IMR-90 (cell line): ENCODE measurements at regions not wholly inside any gene's neighbourhood (a gene's known extent, or its start where the extent isn't known, plus 50 kb on each side); places are given as distances from the start of the nearest gene placed in this dataset.

ENCODE experiments used
- ATAC-seq: fragments of 200-7000 bp; cut with Tn5 transposase; 2 replicates; pipeline ENCODE4 v1.9.1; 2020; ENCODE audit warnings: low read depth, mild to moderate bottlenecking, moderate library complexity
- BruUV-seq: library from RNA; stranded (reverse); fragments of 400-500 nt; replicated peaks from 2 replicates; lab custom pipeline; 2021; lab: Mats Ljungman, UMichigan
- CTCF ChIA-PET: fragments of 300-600 bp; formaldehyde crosslinking; extraction: SDS; loops from one replicate; lab custom pipeline; 2021; ENCODE audit warnings: antibody characterized with exemption; lab: Yijun Ruan, JAX
- POLR2A ChIA-PET: fragments of 300-600 bp; sonication (Branson Sonifier 250); formaldehyde crosslinking; loops from one replicate; lab custom pipeline; 2022; ENCODE audit warnings: antibody characterized with exemption; ENCODE audit not compliant: unreplicated experiment; lab: Charles Lee
- DNase-seq: peaks from one replicate; pipeline ENCODE4 v3.0.0; 2013
- H2AFZ ChIP-seq: replicated peaks from 2 replicates; pipeline ENCODE3; 2013; ENCODE audit warnings: low read length, mild to moderate bottlenecking; ENCODE audit not compliant: poor library complexity
- H2AK5ac ChIP-seq: 2 replicates; pipeline ENCODE4 v1.6.1; 2013; ENCODE audit warnings: low read depth, low read length, inconsistent platforms
- H2AK9ac ChIP-seq: replicated peaks from 2 replicates; pipeline ENCODE3; 2013; ENCODE audit warnings: mild to moderate bottlenecking, low read depth, low read length, moderate library complexity; ENCODE audit not compliant: poor library complexity
- H2BK120ac ChIP-seq: 2 replicates; pipeline ENCODE4 v1.6.1; 2013; ENCODE audit warnings: low read depth, low read length, inconsistent platforms
- H2BK15ac ChIP-seq: 3 replicates; pipeline ENCODE4 v1.6.1; 2013; ENCODE audit warnings: low read depth, low read length, inconsistent platforms
- H2BK20ac ChIP-seq: 2 replicates; pipeline ENCODE4 v1.6.1; 2013; ENCODE audit warnings: low read depth, mild to moderate bottlenecking, inconsistent platforms, low read length, moderate library complexity
- H2BK5ac ChIP-seq: 2 replicates; pipeline ENCODE4 v1.6.1; 2013; ENCODE audit warnings: mild to moderate bottlenecking, low read depth, low read length, inconsistent platforms; ENCODE audit not compliant: poor library complexity, severe bottlenecking
- H3K14ac ChIP-seq: replicated peaks from 2 replicates; pipeline ENCODE4 v1.6.1; 2013; ENCODE audit warnings: low read depth, low read length, inconsistent platforms
- H3K18ac ChIP-seq: 2 replicates; pipeline ENCODE4 v1.6.1; 2013; ENCODE audit warnings: low read depth, low read length, control low read depth
- H3K23ac ChIP-seq: 2 replicates; pipeline ENCODE4 v1.6.1; 2013; ENCODE audit warnings: low read depth, low read length, inconsistent platforms
- H3K27ac ChIP-seq: 2 replicates; pipeline ENCODE4 v1.5.1; 2013; ENCODE audit warnings: mild to moderate bottlenecking, control low read depth, low read length; ENCODE audit not compliant: insufficient read depth
- H3K27me3 ChIP-seq: 2 replicates; pipeline ENCODE4 v1.6.1; 2013; ENCODE audit warnings: low read length; ENCODE audit not compliant: control insufficient read depth, insufficient read depth
- H3K36me3 ChIP-seq: 2 replicates; pipeline ENCODE4 v1.6.1; 2013; ENCODE audit warnings: low read length, mixed read lengths; ENCODE audit not compliant: control insufficient read depth, insufficient read depth
- H3K4ac ChIP-seq: 2 replicates; pipeline ENCODE4 v1.6.1; 2013; ENCODE audit warnings: low read depth, low read length, inconsistent platforms
- H3K4me1 ChIP-seq: 2 replicates; pipeline ENCODE4 v1.6.1; 2013; ENCODE audit warnings: low read length, mixed read lengths; ENCODE audit not compliant: control insufficient read depth, insufficient read depth
- H3K4me2 ChIP-seq: 2 replicates; pipeline ENCODE4 v1.6.1; 2013; ENCODE audit warnings: low read depth, mild to moderate bottlenecking, control low read depth, low read length, moderate library complexity
- H3K4me3 ChIP-seq: 2 replicates; pipeline ENCODE4 v1.5.1; 2013; ENCODE audit warnings: low read depth, mild to moderate bottlenecking, control low read depth, low read length, moderate library complexity; ENCODE audit not compliant: insufficient read depth
- H3K56ac ChIP-seq: 2 replicates; pipeline ENCODE4 v1.6.1; 2013; ENCODE audit warnings: low read length, inconsistent platforms; ENCODE audit not compliant: insufficient read depth; ENCODE audit errors: extremely low read depth
- H3K79me1 ChIP-seq, 2 experiments: 2 replicates each; pipeline ENCODE4 v1.6.1; 2013; ENCODE audit warnings: low read length in 2 of 2, inconsistent platforms in 1 of 2, low read depth in 1 of 2
- H3K9ac ChIP-seq: 2 replicates; pipeline ENCODE4 v1.6.1; 2013; ENCODE audit warnings: low read depth, low read length, control low read depth
- H3K9me1 ChIP-seq: 2 replicates; pipeline ENCODE4 v1.6.1; 2013; ENCODE audit warnings: low read length, inconsistent platforms; ENCODE audit not compliant: insufficient read depth
- H3K9me3 ChIP-seq: 2 replicates; pipeline ENCODE4 v1.6.1; 2013; ENCODE audit warnings: low read length; ENCODE audit not compliant: control insufficient read depth, insufficient read depth
- H4K20me1 ChIP-seq: 2 replicates; pipeline ENCODE4 v1.6.1; 2013; ENCODE audit warnings: low read length, inconsistent platforms; ENCODE audit not compliant: insufficient read depth
- H4K5ac ChIP-seq: 2 replicates; pipeline ENCODE4 v1.6.1; 2013; ENCODE audit warnings: mild to moderate bottlenecking, low read depth, low read length, control low read depth
- H4K8ac ChIP-seq, 2 experiments: 2 replicates each; pipeline ENCODE4 v1.6.1; 2013; ENCODE audit warnings: low read depth in 2 of 2, low read length in 2 of 2, control low read depth in 1 of 2, inconsistent platforms in 1 of 2
- H4K91ac ChIP-seq: 2 replicates; pipeline ENCODE4 v1.6.1; 2013; ENCODE audit warnings: low read depth, low read length, inconsistent platforms; ENCODE audit not compliant: insufficient read depth
- BHLHE40 ChIP-seq: fragments of 150-350 bp; IDR thresholded peaks from 2 replicates; pipeline ENCODE4 v1.6.1; 2016; ENCODE audit warnings: mild to moderate bottlenecking, low read depth, low read length
- CEBPB ChIP-seq: IDR thresholded peaks from 2 replicates; pipeline ENCODE4 v1.6.1; 2012; ENCODE audit warnings: low read depth, low read length, improper control_type of control experiment
- CHD1 ChIP-seq: IDR thresholded peaks from 2 replicates; pipeline ENCODE4 v1.6.1; 2012; ENCODE audit warnings: low read depth, low read length, improper control_type of control experiment
- FOS ChIP-seq: fragments of 150-350 bp; IDR thresholded peaks from 2 replicates; pipeline ENCODE4 v1.6.1; 2016; ENCODE audit warnings: low read depth, low read length
- MAFK ChIP-seq: IDR thresholded peaks from 2 replicates; pipeline ENCODE4 v1.6.1; 2012; ENCODE audit warnings: low read depth, low read length, improper control_type of control experiment
- MAZ ChIP-seq: IDR thresholded peaks from 2 replicates; pipeline ENCODE4 v1.6.1; 2012; ENCODE audit warnings: low read depth, mild to moderate bottlenecking, low read length, improper control_type of control experiment, moderate library complexity, borderline replicate concordance
- MXI1 ChIP-seq: IDR thresholded peaks from 2 replicates; pipeline ENCODE4 v1.6.1; 2012; ENCODE audit warnings: low read depth, mild to moderate bottlenecking, low read length, moderate library complexity, borderline replicate concordance
- NFE2L2 ChIP-seq: fragments of 150-350 bp; IDR thresholded peaks from 2 replicates; pipeline ENCODE4 v1.6.1; 2016; ENCODE audit warnings: low read depth, mild to moderate bottlenecking, low read length
- POLR2A ChIP-seq: IDR thresholded peaks from 2 replicates; pipeline ENCODE4 v1.6.1; 2012; ENCODE audit warnings: mild to moderate bottlenecking, low read depth, low read length
- RAD21 ChIP-seq: IDR thresholded peaks from 2 replicates; pipeline ENCODE4 v1.6.1; 2012; ENCODE audit warnings: low read length, improper control_type of control experiment
- RCOR1 ChIP-seq: IDR thresholded peaks from 2 replicates; pipeline ENCODE4 v1.6.1; 2012; ENCODE audit warnings: mild to moderate bottlenecking, low read length, improper control_type of control experiment; ENCODE audit not compliant: insufficient replicate concordance
- RFX5 ChIP-seq: IDR thresholded peaks from 2 replicates; pipeline ENCODE4 v1.8.0; 2012; ENCODE audit warnings: low read depth, mild to moderate bottlenecking, low read length, moderate library complexity
- SMC3 ChIP-seq: fragments of 150-350 bp; IDR thresholded peaks from 2 replicates; pipeline ENCODE4 v1.6.1; 2016; ENCODE audit warnings: low read depth, mild to moderate bottlenecking, antibody characterized with exemption, low read length, moderate library complexity
- USF2 ChIP-seq: fragments of 150-350 bp; IDR thresholded peaks from 2 replicates; pipeline ENCODE4 v1.6.1; 2017; ENCODE audit warnings: mild to moderate bottlenecking, antibody characterized with exemption, low read length, low read depth
- WGBS, 2 experiments: methylation state at CpG; one replicate each; pipeline versions ENCODE4 v1.1.5 to v1.1.7; 2013; ENCODE audit warnings: missing lambda C conversion rate in 2 of 2; ENCODE audit not compliant: insufficient read length in 1 of 2; ENCODE audit errors: extremely low coverage in 2 of 2; 5-methylcytosine and 5-hydroxymethylcytosine counted together
- dilution Hi-C: fragments of 300-500 bp; cut with HindIII; formaldehyde crosslinking; loops from one replicate; pipeline ENCODE4 v1.14.3; 2018; ENCODE audit warnings: low sequenced_read_pairs; ENCODE audit not compliant: unreplicated experiment
- in situ Hi-C: fragments of 300-500 bp; cut with MboI; formaldehyde crosslinking; loops from 3 replicates; pipeline ENCODE4 v1.14.3; 2019; ENCODE audit warnings: low sequenced_read_pairs, inconsistent platforms, mixed read lengths
- intact Hi-C: fragments of 100-400 bp; cut with micrococcal nuclease; formaldehyde crosslinking; loops from 2 replicates; pipeline ENCODE4 v1.10.0; 2022
- TF ChIP-seq, protein P1 (sequence below): fragments of 150-350 bp; IDR thresholded peaks from 2 replicates; pipeline ENCODE4 v1.6.1; 2016; ENCODE audit warnings: low read depth, mild to moderate bottlenecking, low read length, moderate library complexity, borderline replicate concordance
- TF ChIP-seq, protein P2 (sequence below): conservative IDR thresholded peaks from 2 replicates; pipeline ENCODE4 v1.5.1; 2012; ENCODE audit warnings: mild to moderate bottlenecking, low read depth, low read length, improper control_type of control experiment

GRCh38 chr5:27548484-27548883 is 510.1 kb upstream of the CDH9 start:
- H3K27me3 ChIP-seq = no peaks in the 10 kb centered on the region
- H2AK5ac ChIP-seq = no peak overlapping the region
- H2AK9ac ChIP-seq = no peak overlapping the region
- H3K27ac ChIP-seq = no peak overlapping the region
- H3K9ac ChIP-seq = no peak overlapping the region
- H2AFZ ChIP-seq = no peak overlapping the region
- no peaks in the 10 kb centered on the region for H4K20me1 ChIP-seq
- no peak overlapping the region for H4K5ac ChIP-seq
- no CpG with 5 or more reads among the region's 2 CpGs for WGBS, 2 experiments
- no peak for DNase-seq
- BruUV-seq = no TSS peak
- no peak overlapping the region for H3K4me2 ChIP-seq
- no peak for TF ChIP-seq SMC3
- TF ChIP-seq RFX5 = no peak
- TF ChIP-seq, protein P1, sequence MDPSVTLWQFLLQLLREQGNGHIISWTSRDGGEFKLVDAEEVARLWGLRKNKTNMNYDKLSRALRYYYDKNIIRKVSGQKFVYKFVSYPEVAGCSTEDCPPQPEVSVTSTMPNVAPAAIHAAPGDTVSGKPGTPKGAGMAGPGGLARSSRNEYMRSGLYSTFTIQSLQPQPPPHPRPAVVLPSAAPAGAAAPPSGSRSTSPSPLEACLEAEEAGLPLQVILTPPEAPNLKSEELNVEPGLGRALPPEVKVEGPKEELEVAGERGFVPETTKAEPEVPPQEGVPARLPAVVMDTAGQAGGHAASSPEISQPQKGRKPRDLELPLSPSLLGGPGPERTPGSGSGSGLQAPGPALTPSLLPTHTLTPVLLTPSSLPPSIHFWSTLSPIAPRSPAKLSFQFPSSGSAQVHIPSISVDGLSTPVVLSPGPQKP = no peak
- no peak for TF ChIP-seq RCOR1
- TF ChIP-seq MXI1 = no peak
- TF ChIP-seq USF2 = no peak
- TF ChIP-seq FOS = no peak
- TF ChIP-seq, protein P2, sequence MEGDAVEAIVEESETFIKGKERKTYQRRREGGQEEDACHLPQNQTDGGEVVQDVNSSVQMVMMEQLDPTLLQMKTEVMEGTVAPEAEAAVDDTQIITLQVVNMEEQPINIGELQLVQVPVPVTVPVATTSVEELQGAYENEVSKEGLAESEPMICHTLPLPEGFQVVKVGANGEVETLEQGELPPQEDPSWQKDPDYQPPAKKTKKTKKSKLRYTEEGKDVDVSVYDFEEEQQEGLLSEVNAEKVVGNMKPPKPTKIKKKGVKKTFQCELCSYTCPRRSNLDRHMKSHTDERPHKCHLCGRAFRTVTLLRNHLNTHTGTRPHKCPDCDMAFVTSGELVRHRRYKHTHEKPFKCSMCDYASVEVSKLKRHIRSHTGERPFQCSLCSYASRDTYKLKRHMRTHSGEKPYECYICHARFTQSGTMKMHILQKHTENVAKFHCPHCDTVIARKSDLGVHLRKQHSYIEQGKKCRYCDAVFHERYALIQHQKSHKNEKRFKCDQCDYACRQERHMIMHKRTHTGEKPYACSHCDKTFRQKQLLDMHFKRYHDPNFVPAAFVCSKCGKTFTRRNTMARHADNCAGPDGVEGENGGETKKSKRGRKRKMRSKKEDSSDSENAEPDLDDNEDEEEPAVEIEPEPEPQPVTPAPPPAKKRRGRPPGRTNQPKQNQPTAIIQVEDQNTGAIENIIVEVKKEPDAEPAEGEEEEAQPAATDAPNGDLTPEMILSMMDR = no peak
- TF ChIP-seq MAFK = no peak
- TF ChIP-seq CEBPB = no peak
- TF ChIP-seq BHLHE40 = no peak
- no peak for TF ChIP-seq NFE2L2
- TF ChIP-seq MAZ = no peak
- no peak for TF ChIP-seq CHD1
- no peak for TF ChIP-seq POLR2A
- TF ChIP-seq RAD21 = no peak
- dilution Hi-C loops = no loop called here
- H3K23ac ChIP-seq = no peak overlapping the region
- ChIA-PET CTCF (no interaction called here), POLR2A (no interaction called here)
- H2BK20ac ChIP-seq = no peak overlapping the region
- no peaks in the 10 kb centered on the region for H3K4me1 ChIP-seq
- no peaks in the 10 kb centered on the region for H3K9me1 ChIP-seq
- H2BK5ac ChIP-seq = no peak overlapping the region
- no peak overlapping the region for H4K91ac ChIP-seq
- H4K8ac ChIP-seq = no peak overlapping the region
- intact Hi-C loops = no loop called here
- H3K18ac ChIP-seq = no peak overlapping the region
- no peak overlapping the region for H3K14ac ChIP-seq
- no peaks in the 10 kb centered on the region for H3K79me1 ChIP-seq
- H3K56ac ChIP-seq = no peak overlapping the region
- no peak overlapping the region for H3K4me3 ChIP-seq
- H3K9me3 ChIP-seq = peaks cover 3% of the 10 kb centered on the region; the same call in 1 of the 2 replicates
- H3K36me3 ChIP-seq = no peaks in the 10 kb centered on the region
- no peak for ATAC-seq
- no peak overlapping the region for H2BK120ac ChIP-seq
- H2BK15ac ChIP-seq = no peak overlapping the region
- no peak overlapping the region for H3K4ac ChIP-seq
- in situ Hi-C loops = no loop called here
